K562 (cell line): ENCODE measurements at regions not wholly inside any gene's neighbourhood (a gene's known extent, or its start where the extent isn't known, plus 50 kb on each side); places are given as distances from the start of the nearest gene placed in this dataset.

Experiments used
- ATAC-seq: fragments of 200-7000 bp; cut with Tn5 transposase; 3 replicates; pipeline ENCODE4 v1.9.1; 2020; ENCODE audit warnings: moderate library complexity
- BruUV-seq: library from RNA; stranded (reverse); fragments of 400-500 nt; replicated peaks from 2 replicates; lab custom pipeline; 2021; lab: Mats Ljungman, UMichigan
- CTCF ChIA-PET: fragments of 300-600 bp; formaldehyde crosslinking; extraction: SDS; loops from one replicate; lab custom pipeline; 2021; ENCODE audit warnings: low intra/inter-chr PET ratio; lab: Yijun Ruan, JAX
- POLR2A ChIA-PET: fragments of 300-600, 350-650 bp; sonication (Branson Sonifier 250); formaldehyde crosslinking; extraction: SDS; loops from one replicate; lab custom pipeline; 2021; ENCODE audit warnings: antibody characterized with exemption, inconsistent platforms; lab: Yijun Ruan, JAX
- DNase-seq, 4 experiments: peaks; one replicate each; pipeline versions ENCODE4 v3.0.0 to v3.0.0-alpha.2; 2011 to 2018; ENCODE audit warnings: low spot score in 3 of 4, mixed read lengths in 3 of 4; ENCODE audit errors: extremely low read depth in 1 of 4
- FAIRE-seq: peaks from 2 replicates; lab custom pipeline; 2011; peaks lifted over from hg19 to GRCh38; lab: Jason Lieb, UNC
- H2AFZ ChIP-seq: 2 replicates; pipeline ENCODE4 v1.6.0; 2011; ENCODE audit warnings: low read depth, low read length, control low read depth, inconsistent platforms
- H3K27ac ChIP-seq: fragments of 200-600 bp; 3 replicates; pipeline ENCODE4 v1.8.0; 2011; ENCODE audit warnings: low read depth, mild to moderate bottlenecking, control low read depth, inconsistent platforms, low read length, moderate library complexity, mixed read lengths; ENCODE audit errors: extremely low read depth
- H3K27me3 ChIP-seq, 2 experiments: fragments of 300-600 bp in 1 of 2; 2 replicates in 1 of 2; 3 replicates in 1 of 2; pipeline versions ENCODE4 v1.6.0 to v1.8.0; 2011; ENCODE audit warnings: inconsistent platforms in 2 of 2, low read length in 2 of 2, mild to moderate bottlenecking in 1 of 2, mixed read lengths in 1 of 2, moderate library complexity in 1 of 2; ENCODE audit not compliant: control insufficient read depth in 2 of 2, insufficient read depth in 2 of 2
- H3K36me3 ChIP-seq: fragments of 300-600 bp; 3 replicates; pipeline ENCODE4 v1.8.0; 2011; ENCODE audit warnings: mild to moderate bottlenecking, low read length, inconsistent platforms; ENCODE audit not compliant: control insufficient read depth, insufficient read depth
- H3K4me1 ChIP-seq, 2 experiments: fragments of 200-600 bp in 1 of 2; replicated peaks in 1 of 2; 2 replicates in 1 of 2; 3 replicates in 1 of 2; pipeline versions ENCODE4 v1.5.1 to v1.8.0; 2011; ENCODE audit warnings: inconsistent platforms in 2 of 2, low read length in 2 of 2, mild to moderate bottlenecking in 1 of 2, mixed read lengths in 1 of 2, moderate library complexity in 1 of 2; ENCODE audit not compliant: control insufficient read depth in 2 of 2, insufficient read depth in 2 of 2
- H3K4me2 ChIP-seq: 2 replicates; pipeline ENCODE4 v1.6.1; 2011; ENCODE audit warnings: low read length, control low read depth, inconsistent platforms, mixed read lengths; ENCODE audit not compliant: insufficient read depth
- H3K4me3 ChIP-seq: fragments of 200-600 bp; sonication (generic), shearing (Covaris generic); 2 replicates; pipeline ENCODE4 v1.5.1; 2016; ENCODE audit warnings: control low read depth, inconsistent platforms
- H3K79me2 ChIP-seq: fragments of 200-600 bp; 3 replicates; pipeline ENCODE4 v1.8.0; 2011; ENCODE audit warnings: low read length, inconsistent platforms; ENCODE audit not compliant: control insufficient read depth, insufficient read depth
- H3K9ac ChIP-seq, 2 experiments: 2 replicates each; pipeline versions ENCODE4 v1.6.0 to v1.6.1; 2011; ENCODE audit warnings: low read depth in 2 of 2, low read length in 2 of 2, control low read depth in 1 of 2, inconsistent platforms in 1 of 2, mild to moderate bottlenecking in 1 of 2, mixed read lengths in 1 of 2; ENCODE audit not compliant: insufficient read depth in 1 of 2
- H3K9me1 ChIP-seq: one replicate; pipeline ENCODE4 v1.6.0; 2011; ENCODE audit warnings: inconsistent platforms, mild to moderate bottlenecking, low read length, moderate library complexity; ENCODE audit not compliant: control insufficient read depth, insufficient read depth
- H3K9me3 ChIP-seq: replicated peaks from 2 replicates; pipeline ENCODE4 v1.5.1; 2011; ENCODE audit warnings: low read depth, low read length, inconsistent platforms; ENCODE audit not compliant: control insufficient read depth, insufficient read depth
- H4K20me1 ChIP-seq: replicated peaks from 2 replicates; pipeline ENCODE4 v1.6.1; 2011; ENCODE audit warnings: low read length, inconsistent platforms, mixed read lengths; ENCODE audit not compliant: control insufficient read depth, insufficient read depth
- HMG20B ChIP-seq: fragments of 250-450 bp; sonication (Bioruptor Pico); IDR thresholded peaks from 2 replicates; pipeline ENCODE4 v1.5.0; 2021; ENCODE audit warnings: mild to moderate bottlenecking
- ILF3 ChIP-seq: fragments of 450-650 bp; IDR thresholded peaks from 2 replicates; pipeline ENCODE4 v1.6.1; 2018; ENCODE audit warnings: antibody characterized with exemption, mild to moderate bottlenecking, moderate library complexity, borderline replicate concordance
- KLF16 ChIP-seq: IDR thresholded peaks from 2 replicates; pipeline ENCODE4 v1.6.1; 2016; ENCODE audit warnings: antibody characterized with exemption
- ZBTB7A ChIP-seq: IDR thresholded peaks from 2 replicates; pipeline ENCODE4 v1.6.1; 2011; ENCODE audit warnings: low read depth, mild to moderate bottlenecking, low read length, moderate library complexity, borderline replicate concordance; ENCODE audit not compliant: control insufficient read depth
- ZNF644 ChIP-seq: fragments of 200-800 bp; sonication (Bioruptor generic); IDR thresholded peaks from 2 replicates; pipeline ENCODE4 v1.6.1; 2016; ENCODE audit warnings: low read depth, missing genetic modification characterization, missing compliant biosample characterization
- WGBS: fragments of 100-300 bp; shearing (Covaris generic); methylation state at CpG from one replicate; pipeline ENCODE4 v1.1.6; 2016; ENCODE audit warnings: low coverage, mixed read lengths; ENCODE audit not compliant: insufficient coverage; ENCODE audit errors: missing lambda C conversion rate; 5-methylcytosine and 5-hydroxymethylcytosine counted together
- in situ Hi-C: fragments of 300-500 bp; cut with MboI; formaldehyde crosslinking; loops from 4 replicates; pipeline ENCODE4 v1.15.0; 2018; ENCODE audit warnings: inconsistent platforms, mixed read lengths
- intact Hi-C: fragments of 100-400 bp; cut with micrococcal nuclease; formaldehyde crosslinking; loops from 2 replicates; pipeline ENCODE4 v1.14.2; 2022
- TF ChIP-seq, protein P1 (sequence below): fragments of 450-650 bp; IDR thresholded peaks from 2 replicates; pipeline ENCODE4 v1.6.1; 2014; ENCODE audit warnings: low read depth, mild to moderate bottlenecking, moderate library complexity, borderline replicate concordance
- TF ChIP-seq, protein P2 (sequence below): fragments of 450-650 bp; IDR thresholded peaks from 2 replicates; pipeline ENCODE4 v1.6.1; 2016; ENCODE audit warnings: antibody characterized with exemption

DNA sequence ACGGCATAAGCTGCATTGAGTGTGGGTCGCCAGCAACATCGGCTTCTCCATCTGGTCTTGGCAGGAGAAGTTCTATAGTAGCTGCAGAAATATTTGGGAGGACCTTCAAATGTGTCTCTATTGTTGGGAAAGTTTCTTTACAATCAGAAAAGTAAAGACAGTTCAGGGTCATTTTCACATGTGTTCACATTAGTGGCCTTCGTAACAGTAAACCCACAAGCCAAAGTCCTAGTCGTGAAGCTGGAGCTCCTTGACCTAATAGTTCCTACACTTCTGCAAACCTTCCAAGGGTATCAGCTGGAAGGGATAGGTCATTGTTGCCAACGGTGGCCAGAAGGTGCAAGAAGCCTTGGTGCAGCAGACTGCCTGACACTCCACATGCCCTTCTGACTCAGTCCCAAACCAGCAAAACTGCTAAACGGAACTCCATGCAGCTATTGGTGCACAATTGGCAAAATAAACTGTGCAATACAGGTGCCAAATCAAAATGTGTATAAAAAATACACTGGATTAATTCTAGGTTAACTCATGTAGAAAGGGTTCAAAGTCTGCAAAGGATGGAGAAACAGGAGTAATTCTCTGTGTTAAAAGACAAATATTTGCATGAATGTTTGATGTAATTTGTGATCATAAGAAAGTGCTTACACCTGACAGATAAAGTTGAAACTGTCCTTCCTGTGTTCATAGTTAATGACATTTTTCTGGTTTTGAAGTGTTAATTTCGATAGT lies 102.8 kb upstream of the EGFR start (continued):
- TF ChIP-seq ZNF644 (tag) (no peak), HMG20B (no peak), ZBTB7A (no peak), ILF3 (no peak)
- TF ChIP-seq, protein P1, sequence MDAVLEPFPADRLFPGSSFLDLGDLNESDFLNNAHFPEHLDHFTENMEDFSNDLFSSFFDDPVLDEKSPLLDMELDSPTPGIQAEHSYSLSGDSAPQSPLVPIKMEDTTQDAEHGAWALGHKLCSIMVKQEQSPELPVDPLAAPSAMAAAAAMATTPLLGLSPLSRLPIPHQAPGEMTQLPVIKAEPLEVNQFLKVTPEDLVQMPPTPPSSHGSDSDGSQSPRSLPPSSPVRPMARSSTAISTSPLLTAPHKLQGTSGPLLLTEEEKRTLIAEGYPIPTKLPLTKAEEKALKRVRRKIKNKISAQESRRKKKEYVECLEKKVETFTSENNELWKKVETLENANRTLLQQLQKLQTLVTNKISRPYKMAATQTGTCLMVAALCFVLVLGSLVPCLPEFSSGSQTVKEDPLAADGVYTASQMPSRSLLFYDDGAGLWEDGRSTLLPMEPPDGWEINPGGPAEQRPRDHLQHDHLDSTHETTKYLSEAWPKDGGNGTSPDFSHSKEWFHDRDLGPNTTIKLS, result no peak
- TF ChIP-seq, all 486 proteins: peak for 0

DNA sequence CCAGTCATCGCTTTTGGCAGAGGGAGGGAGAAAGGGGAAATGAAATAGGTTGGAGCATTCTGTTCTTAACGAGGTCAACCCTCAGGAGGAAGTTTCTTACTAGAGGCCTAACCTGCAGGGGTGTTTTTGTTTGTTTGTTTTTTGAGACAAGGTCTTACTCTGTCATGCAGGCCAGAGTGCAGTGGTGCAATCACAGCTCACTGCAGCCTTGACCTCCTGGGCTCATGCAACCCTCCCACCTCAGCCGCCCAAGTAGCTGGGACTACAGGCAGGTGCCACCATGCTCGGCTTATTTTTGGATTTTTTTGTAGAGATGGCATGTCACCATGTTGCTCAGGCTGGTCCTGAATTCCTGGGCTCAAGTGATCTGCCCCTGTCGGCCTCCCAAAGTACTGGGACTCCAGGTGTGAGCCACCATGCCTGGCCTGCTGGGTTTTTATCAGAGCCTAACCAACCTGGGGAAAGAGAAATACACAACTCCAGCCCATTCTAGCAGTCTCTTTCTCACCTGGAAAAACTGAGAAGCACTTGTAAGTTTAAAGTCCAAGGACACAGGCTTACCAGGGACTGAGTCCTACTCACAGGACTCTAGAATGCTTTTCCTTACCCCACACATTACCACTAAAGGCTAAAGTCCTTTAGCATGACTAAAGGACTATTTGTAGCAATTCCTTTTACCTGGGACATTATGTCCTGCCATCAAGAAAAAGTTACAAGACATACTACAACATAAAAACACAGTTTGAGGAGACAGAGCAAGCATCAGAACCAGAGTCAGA lies 101.0 kb upstream of the EGFR start:
- no peaks in the 10 kb centered on the region for H3K36me3 ChIP-seq
- no peaks in the 10 kb centered on the region for H3K9me1 ChIP-seq
- H3K4me3 ChIP-seq, result no peak overlapping the region
- H3K4me2 ChIP-seq, result no peak overlapping the region
- no peak overlapping the region for H3K27ac ChIP-seq
- intact Hi-C loops, result no loop called here
- in situ Hi-C loops, result no loop called here
- 0% methylated on average over 4 of the region's 5 CpGs for WGBS
- H3K79me2 ChIP-seq, result no peaks in the 10 kb centered on the region
- no peaks in the 10 kb centered on the region for H3K4me1 ChIP-seq
- no peak overlapping the region for H3K9ac ChIP-seq
- no TSS peak for BruUV-seq
- H4K20me1 ChIP-seq, result no peaks in the 10 kb centered on the region
- DNase-seq (no peak), FAIRE-seq (no peak), ATAC-seq (no peak)
- H3K9me3 ChIP-seq, result no peaks in the 10 kb centered on the region
- H2AFZ ChIP-seq, result no peak overlapping the region
- TF ChIP-seq, protein P2, sequence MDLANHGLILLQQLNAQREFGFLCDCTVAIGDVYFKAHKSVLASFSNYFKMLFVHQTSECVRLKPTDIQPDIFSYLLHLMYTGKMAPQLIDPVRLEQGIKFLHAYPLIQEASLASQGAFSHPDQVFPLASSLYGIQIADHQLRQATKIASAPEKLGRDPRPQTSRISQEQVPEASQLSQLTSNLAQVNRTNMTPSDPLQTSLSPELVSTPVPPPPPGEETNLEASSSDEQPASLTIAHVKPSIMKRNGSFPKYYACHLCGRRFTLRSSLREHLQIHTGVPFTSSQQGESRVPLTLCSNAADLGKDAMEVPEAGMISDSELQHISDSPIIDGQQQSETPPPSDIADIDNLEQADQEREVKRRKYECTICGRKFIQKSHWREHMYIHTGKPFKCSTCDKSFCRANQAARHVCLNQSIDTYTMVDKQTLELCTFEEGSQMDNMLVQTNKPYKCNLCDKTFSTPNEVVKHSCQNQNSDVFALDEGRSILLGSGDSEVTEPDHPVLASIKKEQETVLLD, result no peak
- TF ChIP-seq KLF16, result no peak
- ChIA-PET CTCF (no interaction called here), POLR2A (no interaction called here)
- H3K27me3 ChIP-seq, result no peaks in the 10 kb centered on the region
